Keratinocyte (primary cell): ENCODE measurements at regions not wholly inside any gene's neighbourhood (a gene's known extent, or its start where the extent isn't known, plus 50 kb on each side); places are given as distances from the start of the nearest gene placed in this dataset.

Experiments used
- DNase-seq: peaks from one replicate; pipeline ENCODE4 v3.0.0-alpha.2; 2011; ENCODE audit warnings: low read depth, missing footprints, low spot score
- FAIRE-seq: peaks from 2 replicates; lab custom pipeline; 2011; peaks lifted over from hg19 to GRCh38; lab: Jason Lieb, UNC
- H2AFZ ChIP-seq: 2 replicates; pipeline ENCODE4 v1.6.0; 2012; ENCODE audit warnings: low read length, control low read depth, inconsistent platforms; ENCODE audit not compliant: control insufficient read depth
- H3K27ac ChIP-seq: 2 replicates; pipeline ENCODE4 v1.5.1; 2011; ENCODE audit warnings: low read length; ENCODE audit not compliant: control insufficient read depth, insufficient read depth
- H3K27me3 ChIP-seq: 3 replicates; pipeline ENCODE4 v1.6.0; 2011; ENCODE audit warnings: low read length; ENCODE audit not compliant: control insufficient read depth, insufficient read depth; ENCODE audit errors: extremely low read depth
- H3K36me3 ChIP-seq, 2 experiments: 2 replicates in 1 of 2; 3 replicates in 1 of 2; pipeline ENCODE4 v1.5.1; 2011; ENCODE audit warnings: low read length in 2 of 2, mild to moderate bottlenecking in 1 of 2; ENCODE audit not compliant: control insufficient read depth in 2 of 2, insufficient read depth in 2 of 2; ENCODE audit errors: extremely low read depth in 1 of 2
- H3K4me1 ChIP-seq: 3 replicates; pipeline ENCODE4 v1.5.1; 2011; ENCODE audit warnings: low read length; ENCODE audit not compliant: control insufficient read depth, insufficient read depth; ENCODE audit errors: extremely low read depth
- H3K4me2 ChIP-seq: 3 replicates; pipeline ENCODE4 v1.6.0; 2011; ENCODE audit warnings: low read depth, low read length; ENCODE audit not compliant: control insufficient read depth, insufficient read depth; ENCODE audit errors: extremely low read depth
- H3K4me3 ChIP-seq, 3 experiments: fragments of 200-600 bp in 1 of 3; sonication (generic) in 1 of 3; 2 replicates in 2 of 3; 3 replicates in 1 of 3; pipeline ENCODE4 v1.5.1; 2011 to 2016; ENCODE audit warnings: low read length in 3 of 3, mild to moderate bottlenecking in 3 of 3, control low read depth in 2 of 3, inconsistent platforms in 1 of 3, low read depth in 1 of 3, mixed read lengths in 1 of 3, mixed run types in 1 of 3, moderate library complexity in 1 of 3; ENCODE audit not compliant: control insufficient read depth in 2 of 3, insufficient read depth in 2 of 3; ENCODE audit errors: extremely low read depth in 1 of 3
- H3K79me2 ChIP-seq: 2 replicates; pipeline ENCODE4 v1.6.0; 2012; ENCODE audit warnings: low read length; ENCODE audit not compliant: control insufficient read depth, insufficient read depth
- H3K9ac ChIP-seq: 3 replicates; pipeline ENCODE4 v1.6.0; 2011; ENCODE audit warnings: low read length; ENCODE audit not compliant: control insufficient read depth, insufficient read depth; ENCODE audit errors: extremely low read depth
- H3K9me1 ChIP-seq: 3 replicates; pipeline ENCODE4 v1.6.0; 2011; ENCODE audit warnings: low read length; ENCODE audit not compliant: control insufficient read depth, insufficient read depth; ENCODE audit errors: extremely low read depth
- H3K9me3 ChIP-seq: 2 replicates; pipeline ENCODE4 v1.5.1; 2012; ENCODE audit warnings: low read depth, low read length; ENCODE audit not compliant: control insufficient read depth
- H4K20me1 ChIP-seq: 3 replicates; pipeline ENCODE4 v1.6.0; 2011; ENCODE audit warnings: low read length; ENCODE audit not compliant: control insufficient read depth, insufficient read depth; ENCODE audit errors: extremely low read depth
- CTCF ChIP-seq, 3 experiments: IDR thresholded peaks in 1 of 3; conservative IDR thresholded peaks in 1 of 3; optimal IDR thresholded peaks in 1 of 3; 2 replicates in 2 of 3; 3 replicates in 1 of 3; pipeline versions ENCODE3 to v1.5.1; 2011; ENCODE audit warnings: low read length in 3 of 3, mild to moderate bottlenecking in 3 of 3, moderate library complexity in 2 of 3, control low read depth in 1 of 3, inconsistent platforms in 1 of 3; ENCODE audit not compliant: insufficient read depth in 2 of 3; ENCODE audit errors: extremely low read depth in 1 of 3
- EZH2 ChIP-seq: IDR thresholded peaks from one replicate; pipeline ENCODE4 v1.6.1; 2012; ENCODE audit warnings: inconsistent platforms, mild to moderate bottlenecking, low read length, moderate library complexity
- dilution Hi-C: fragments of 300-500 bp; cut with MboI; formaldehyde crosslinking; loops from one replicate; pipeline ENCODE4 v1.7.0; 2020; ENCODE audit warnings: low sequenced_read_pairs; ENCODE audit not compliant: extremely low pct_ligation_motif_present

GRCh38 chr20:22827916-22828315 lies 207.2 kb upstream of the SSTR4 start:
- peak; percentile 85 for DNase-seq
- no peaks in the 10 kb centered on the region for H3K9me3 ChIP-seq
- TF ChIP-seq EZH2 (no peak), CTCF (optimal IDR thresholded peaks at IDR 0.05 in 1 of 3, IDR thresholded peaks at IDR 0.05 in 1 of 3, conservative IDR thresholded peaks at IDR 0.05 in 1 of 3; ENCODE audit: extremely low read depth in 1 of 3, insufficient read depth in 2 of 3, low read length in 3 of 3) (no peak)
- H4K20me1 ChIP-seq: no peaks in the 10 kb centered on the region
- H2AFZ ChIP-seq: no peak overlapping the region
- FAIRE-seq: peak; percentile 99
- H3K27me3 ChIP-seq: no peaks in the 10 kb centered on the region
- no peaks in the 10 kb centered on the region for H3K36me3 ChIP-seq
- dilution Hi-C loops: no loop called here
- no peak overlapping the region for H3K4me3 ChIP-seq
- peak overlapping the region; percentile 50 for H3K4me2 ChIP-seq
- no peaks in the 10 kb centered on the region for H3K79me2 ChIP-seq
- H3K27ac ChIP-seq: no peak overlapping the region
- peaks cover 46% of the 10 kb centered on the region for H3K4me1 ChIP-seq
- no peaks in the 10 kb centered on the region for H3K9me1 ChIP-seq
- H3K9ac ChIP-seq: no peak overlapping the region

- DNase-seq: no peak
- H3K4me1 ChIP-seq: peaks cover 42% of the 10 kb centered on the region
- H3K9me3 ChIP-seq: no peaks in the 10 kb centered on the region
- H2AFZ ChIP-seq: no peak overlapping the region
- no peaks in the 10 kb centered on the region for H3K36me3 ChIP-seq
- dilution Hi-C loops: no loop called here
- TF ChIP-seq CTCF (optimal IDR thresholded peaks at IDR 0.05 in 1 of 3, IDR thresholded peaks at IDR 0.05 in 1 of 3, conservative IDR thresholded peaks at IDR 0.05 in 1 of 3; ENCODE audit: extremely low read depth in 1 of 3, insufficient read depth in 2 of 3, low read length in 3 of 3) (no peak), EZH2 (no peak)
- no peak overlapping the region for H3K9ac ChIP-seq
- H3K27me3 ChIP-seq: no peaks in the 10 kb centered on the region
- no peaks in the 10 kb centered on the region for H3K79me2 ChIP-seq
- H3K4me3 ChIP-seq: no peak overlapping the region
- H3K9me1 ChIP-seq: no peaks in the 10 kb centered on the region
- H3K27ac ChIP-seq: no peak overlapping the region
- no peak for FAIRE-seq
- no peak overlapping the region for H3K4me2 ChIP-seq
- H4K20me1 ChIP-seq: no peaks in the 10 kb centered on the region
Measured at GRCh38 chr20:22829356-22829755, 205.8 kb upstream of the SSTR4 start.
